GM11168 (cell line): ENCODE measurements at regions not wholly inside any gene's neighbourhood (a gene's known extent, or its start where the extent isn't known, plus 50 kb on each side); places are given as distances from the start of the nearest gene placed in this dataset.
"Not testable (repeated sequence)": the region's sequence is repeated elsewhere in the genome, so short reads cannot be mapped to it uniquely, and the experiment has no call there.

ENCODE experiments used
- in situ Hi-C: fragments of 300-500 bp; cut with MboI; formaldehyde crosslinking; loops from one replicate; pipeline ENCODE4 v1.12.0; 2022; ENCODE audit warnings: low sequenced_read_pairs; ENCODE audit not compliant: unreplicated experiment

DNA sequence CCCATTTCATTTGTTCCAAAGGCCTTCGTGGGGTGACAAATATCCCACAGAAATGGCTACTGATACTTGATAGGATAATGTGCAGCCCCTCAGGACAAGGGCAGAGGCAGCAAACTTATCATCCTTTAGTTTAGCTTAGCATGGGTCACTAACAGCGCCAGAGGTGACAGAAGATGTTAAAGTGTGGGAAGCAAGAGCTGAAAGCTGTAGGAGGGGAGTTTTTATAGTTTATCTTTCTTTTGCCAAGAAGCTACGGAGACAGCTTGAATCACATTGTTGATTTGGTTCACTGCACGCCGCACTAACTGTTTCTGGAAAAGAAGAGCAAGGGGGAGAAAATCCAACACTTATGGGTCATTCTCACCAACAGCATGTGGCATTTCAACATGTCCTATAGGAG lies 773.9 kb upstream of the MMS22L start:
- in situ Hi-C loops: no loop called here

DNA sequence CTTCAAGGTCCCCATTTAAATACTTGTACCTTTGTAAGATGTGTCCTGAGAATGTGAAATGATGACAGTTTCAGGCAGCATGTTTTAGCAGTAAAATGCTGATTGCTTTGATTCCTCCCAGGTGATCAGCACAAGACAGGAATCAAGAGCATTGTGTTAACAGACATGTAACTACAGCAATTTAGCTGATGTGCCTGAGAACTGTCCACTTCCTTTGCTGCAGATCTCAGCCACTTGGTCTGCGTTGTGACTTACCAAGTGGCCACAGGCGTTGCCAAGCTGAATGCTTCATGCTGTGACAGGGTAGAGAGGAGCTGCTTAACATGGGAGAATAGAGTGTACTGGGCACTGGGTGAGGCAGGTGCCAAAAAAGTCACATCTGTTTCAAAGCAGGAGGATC lies 767.0 kb upstream of the POU3F2 start:
- in situ Hi-C loops: no loop called here

DNA sequence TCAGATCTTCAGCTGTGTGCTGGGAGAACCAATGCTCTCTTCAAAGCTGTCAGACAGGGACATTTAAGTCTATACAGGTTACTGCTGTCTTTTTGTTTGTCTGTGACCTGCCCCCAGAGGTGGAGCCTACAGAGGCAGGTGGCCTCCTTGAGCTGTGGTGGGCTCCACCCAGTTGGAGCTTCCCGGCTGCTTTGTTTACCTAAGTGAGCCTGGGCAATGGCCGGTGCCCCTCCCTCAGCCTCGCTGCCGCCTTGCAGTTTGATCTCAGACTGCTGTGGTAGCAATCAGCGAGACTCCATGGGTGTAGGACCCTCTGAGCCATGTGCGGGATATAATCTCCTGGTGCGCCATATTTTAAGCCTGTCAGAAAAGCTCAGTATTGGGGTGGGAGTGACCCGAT lies 745.8 kb upstream of the POU3F2 start:
- in situ Hi-C loops: not testable (repeated sequence)

DNA sequence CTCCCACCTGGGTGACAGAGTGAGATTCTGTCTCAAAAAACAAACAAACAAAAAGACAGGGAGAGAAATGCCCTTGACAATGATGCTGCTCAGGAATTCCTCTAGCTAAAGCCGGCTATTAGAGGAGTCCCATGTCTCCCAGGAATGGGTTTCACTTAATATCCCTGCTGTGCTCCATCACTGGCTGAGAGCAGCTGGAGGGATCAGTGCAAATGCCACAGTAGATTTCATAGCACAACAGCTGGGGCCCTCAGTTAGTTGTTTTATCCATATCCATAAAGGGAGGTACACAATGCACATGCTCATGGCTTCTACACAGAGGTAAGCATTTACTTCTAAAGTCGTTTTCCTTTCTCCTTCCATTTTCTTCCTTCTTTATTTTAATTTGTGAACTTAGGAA lies 742.0 kb upstream of the POU3F2 start:
- in situ Hi-C loops: no loop called here

DNA sequence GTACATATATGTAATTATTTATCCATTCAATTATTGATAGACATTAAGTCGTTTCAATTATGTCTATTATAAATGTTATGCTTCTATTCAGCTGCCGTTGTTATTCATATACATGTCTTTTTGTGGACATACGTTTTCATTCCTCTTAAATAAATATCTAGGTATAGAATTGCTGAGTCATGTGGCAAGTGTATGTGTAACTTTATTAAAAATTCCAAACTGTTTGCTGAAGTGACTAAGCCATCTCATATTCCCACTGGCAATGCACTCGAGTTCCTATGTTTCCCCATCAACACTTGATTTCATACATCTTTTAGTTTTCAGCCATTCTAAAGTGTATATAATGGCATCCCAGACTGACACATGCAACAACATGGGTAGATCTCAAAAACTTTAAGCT lies 739.7 kb upstream of the POU3F2 start:
- in situ Hi-C loops: no loop called here

DNA sequence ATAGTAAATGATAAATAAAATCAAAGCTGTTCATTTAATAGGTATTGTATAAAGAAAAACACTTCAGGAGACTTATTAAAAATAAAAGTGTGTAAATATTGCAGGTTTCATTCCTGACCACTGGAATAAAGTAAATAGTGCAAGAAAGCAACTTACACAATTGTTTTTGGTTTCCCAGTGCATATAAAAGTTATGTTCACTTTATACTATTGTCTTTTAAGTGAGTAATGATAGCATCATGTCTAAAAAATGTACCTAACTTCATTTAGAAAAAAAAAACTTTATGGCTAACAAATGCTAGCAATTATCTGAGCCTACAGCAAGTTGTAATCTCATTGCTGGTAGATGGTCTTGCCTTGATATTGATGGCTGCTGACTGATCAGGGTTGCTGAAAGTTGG lies 726.6 kb upstream of the POU3F2 start:
- in situ Hi-C loops: no loop called here

DNA sequence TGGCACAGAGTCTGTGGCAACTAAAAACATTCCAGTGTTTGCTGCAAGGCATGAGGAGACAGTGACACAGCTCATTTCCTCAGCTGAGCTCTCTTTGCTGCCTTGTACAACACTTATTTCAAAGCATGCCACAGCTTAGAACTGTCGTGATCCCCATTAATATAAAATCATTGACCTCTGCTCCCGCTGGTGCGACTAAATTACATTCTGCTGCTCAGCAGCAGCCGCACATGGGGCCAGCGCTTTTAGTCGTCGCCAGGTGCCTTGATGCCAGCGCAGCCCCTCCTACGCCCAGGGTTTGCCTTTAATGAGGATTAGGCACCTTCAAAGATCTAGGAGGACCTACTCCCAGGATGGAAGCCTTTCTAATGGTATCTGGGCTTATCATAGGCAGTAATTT lies 717.9 kb upstream of the POU3F2 start:
- in situ Hi-C loops: no loop called here

DNA sequence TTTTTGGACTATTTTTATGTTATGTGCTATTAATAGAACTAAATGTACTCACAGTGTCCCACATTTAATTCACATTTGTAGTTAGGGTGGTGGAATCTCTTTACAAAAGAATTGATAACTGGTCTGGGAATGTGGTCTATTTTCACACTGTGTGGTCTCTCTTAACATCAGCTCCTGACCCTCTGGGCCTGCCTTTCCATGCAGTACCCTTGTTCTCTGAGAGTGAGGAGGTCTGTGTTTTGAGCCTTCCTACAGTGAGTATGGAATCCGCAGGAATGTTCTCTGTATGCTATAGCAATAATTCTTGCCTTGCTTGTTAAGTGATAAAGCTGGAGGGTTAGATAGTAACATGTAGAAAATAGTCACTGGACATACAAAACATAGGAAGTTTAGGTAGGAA lies 717.3 kb upstream of the POU3F2 start:
- in situ Hi-C loops: no loop called here

DNA sequence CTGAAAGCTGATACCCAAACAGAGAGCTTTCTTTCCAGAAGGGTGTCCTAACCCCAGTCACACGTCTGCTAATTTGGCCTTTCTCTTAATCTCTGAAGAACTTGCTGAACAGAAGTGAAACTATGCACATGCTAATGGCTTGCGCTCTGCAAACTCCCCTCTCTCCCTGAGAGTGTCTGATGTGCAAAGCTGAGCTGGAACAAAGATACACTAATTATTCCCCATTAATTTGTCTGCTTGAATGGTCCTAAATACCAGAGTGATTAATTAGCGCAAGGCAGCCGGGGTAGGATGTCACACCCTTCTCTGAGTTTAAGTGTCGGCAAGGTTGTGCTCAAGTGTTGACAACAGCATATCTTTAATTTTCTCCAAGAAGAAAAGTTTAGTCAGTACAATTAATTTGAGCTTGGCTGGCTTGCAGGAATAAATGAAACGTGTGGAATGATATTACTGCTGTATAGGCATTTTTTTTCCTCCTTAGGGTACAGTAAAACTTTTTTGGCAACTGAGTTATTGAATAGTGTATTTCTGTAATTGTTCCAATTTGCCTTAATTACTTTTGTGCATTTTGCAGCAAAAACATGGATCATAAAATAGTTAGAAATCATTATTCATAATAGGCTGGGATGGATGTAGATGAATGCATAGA lies 715.9 kb upstream of the POU3F2 start:
- in situ Hi-C loops: no loop called here

DNA sequence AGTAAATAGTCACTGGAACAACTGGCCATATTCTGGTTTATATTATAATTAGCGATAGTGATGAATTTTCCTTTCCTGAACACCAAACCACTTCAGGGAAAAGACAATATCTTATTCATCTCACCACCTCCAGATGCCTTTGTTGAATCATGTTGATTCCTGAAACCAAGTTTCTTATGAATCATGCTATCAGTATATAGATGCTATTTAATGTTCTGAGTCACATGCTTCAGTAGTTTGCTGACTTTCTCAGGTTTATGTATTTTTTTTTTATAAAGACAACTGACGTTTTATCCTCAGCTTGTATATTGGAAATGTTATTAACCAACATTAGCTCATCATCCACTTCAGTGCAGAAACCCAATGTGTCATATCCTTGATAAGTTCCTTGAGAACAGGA lies 710.2 kb upstream of the POU3F2 start:
- in situ Hi-C loops: no loop called here

DNA sequence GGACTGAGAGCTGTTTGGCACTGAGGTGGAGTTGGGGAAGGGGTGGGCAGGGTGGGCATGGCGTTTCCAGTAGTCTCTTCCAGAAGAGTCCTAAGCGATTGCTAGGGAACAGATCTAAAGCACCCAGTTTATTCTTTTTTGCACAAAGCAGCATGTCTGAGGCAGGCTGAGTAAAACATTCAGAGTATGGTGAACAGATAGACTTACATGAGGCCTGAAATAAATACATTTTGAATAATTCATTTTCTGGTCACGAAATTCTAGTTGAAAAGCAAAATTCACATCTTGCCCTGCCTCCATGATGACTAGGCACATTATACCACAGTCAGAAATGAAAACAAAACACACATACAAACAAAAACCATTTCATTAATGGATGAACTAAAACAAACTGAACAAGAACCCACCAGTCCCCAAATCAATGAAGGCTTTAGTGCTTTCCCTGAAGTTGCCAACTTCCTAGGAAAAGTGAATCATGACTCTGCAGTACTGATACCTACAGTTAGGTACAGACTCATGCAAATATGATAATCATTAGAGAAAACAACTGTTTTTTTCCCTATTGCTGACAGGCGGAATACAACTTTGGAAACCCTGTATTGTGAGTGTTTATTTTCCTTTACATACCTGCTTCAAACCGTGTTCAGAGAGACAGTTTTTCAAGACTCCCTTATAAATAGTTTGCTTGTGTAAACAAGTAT lies 702.9 kb upstream of the POU3F2 start:
- in situ Hi-C loops: no loop called here

DNA sequence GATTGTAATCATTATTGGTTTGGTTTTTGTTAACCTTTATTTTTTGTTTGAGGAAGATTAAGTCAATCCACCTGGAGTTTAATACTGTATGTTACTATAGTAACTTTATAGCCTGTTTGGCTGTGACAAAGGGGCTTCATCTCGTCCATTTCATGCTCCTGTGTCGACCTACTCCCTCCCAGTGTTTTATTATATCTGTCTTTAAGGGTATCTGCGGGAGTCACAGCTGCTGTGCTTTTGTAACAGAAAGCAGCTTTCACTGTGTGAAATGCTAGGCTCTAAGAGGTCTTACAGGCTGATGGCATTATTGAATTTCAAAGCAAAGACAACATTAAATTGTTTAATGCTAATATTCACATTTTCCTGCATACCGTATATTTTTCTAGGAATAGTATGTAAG lies 698.0 kb upstream of the POU3F2 start:
- in situ Hi-C loops: no loop called here

DNA sequence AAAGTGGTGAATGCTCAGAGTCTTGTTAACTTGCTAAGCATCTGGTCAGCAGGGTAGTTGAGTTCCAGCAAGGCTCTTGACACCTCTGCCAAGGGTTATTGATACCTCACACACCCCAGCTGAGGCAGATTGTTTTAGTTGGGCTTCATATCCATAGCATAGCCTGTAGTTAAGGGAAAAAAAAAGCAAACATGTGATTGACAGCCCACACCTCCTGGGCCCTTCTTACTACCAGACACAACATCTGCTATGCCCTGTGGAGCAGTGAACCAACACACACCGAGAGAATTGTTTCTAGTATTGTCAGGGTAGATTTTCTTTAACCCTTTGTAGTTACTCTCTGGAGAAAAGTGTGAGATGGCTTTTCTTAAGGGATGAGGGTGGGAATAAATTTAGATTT lies 697.0 kb upstream of the POU3F2 start:
- in situ Hi-C loops: no loop called here

DNA sequence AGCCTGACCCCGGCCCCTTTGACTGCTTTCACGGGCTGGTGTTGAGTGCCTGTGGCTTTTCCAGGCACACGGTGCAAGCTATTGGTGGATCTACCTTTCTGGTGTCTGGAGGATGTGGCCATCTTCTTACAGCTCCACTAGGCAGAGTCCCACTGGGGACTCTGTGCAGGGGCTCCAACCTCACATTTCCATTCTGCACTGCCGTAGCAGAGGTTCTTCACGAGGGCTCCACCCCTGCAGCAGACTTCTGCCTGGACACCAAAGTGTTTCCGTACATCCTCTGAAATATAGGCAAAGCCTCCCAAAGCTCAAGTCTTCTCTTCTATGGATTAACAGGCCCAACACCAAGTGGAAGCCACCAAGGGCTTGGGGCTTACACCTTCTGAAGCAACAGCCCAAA lies 691.5 kb upstream of the POU3F2 start:
- in situ Hi-C loops: no loop called here

DNA sequence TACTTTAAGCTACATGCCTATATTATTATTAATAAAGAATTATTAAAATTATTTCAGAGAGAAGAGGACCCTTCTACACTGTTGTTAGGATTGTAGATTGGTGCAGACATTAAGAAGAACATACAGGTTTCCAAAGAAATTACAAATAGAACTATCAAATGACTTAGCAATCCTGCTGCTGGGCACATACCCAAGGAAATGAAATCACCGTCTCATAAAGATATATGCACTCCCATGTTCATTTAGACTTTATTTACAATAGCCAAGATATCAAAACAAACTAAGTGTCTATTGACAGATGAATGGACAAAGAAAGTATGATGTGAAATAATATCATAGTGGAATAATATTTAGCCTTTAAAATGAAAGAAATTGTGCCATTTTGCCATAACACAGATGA lies 687.7 kb upstream of the POU3F2 start:
- in situ Hi-C loops: no loop called here

DNA sequence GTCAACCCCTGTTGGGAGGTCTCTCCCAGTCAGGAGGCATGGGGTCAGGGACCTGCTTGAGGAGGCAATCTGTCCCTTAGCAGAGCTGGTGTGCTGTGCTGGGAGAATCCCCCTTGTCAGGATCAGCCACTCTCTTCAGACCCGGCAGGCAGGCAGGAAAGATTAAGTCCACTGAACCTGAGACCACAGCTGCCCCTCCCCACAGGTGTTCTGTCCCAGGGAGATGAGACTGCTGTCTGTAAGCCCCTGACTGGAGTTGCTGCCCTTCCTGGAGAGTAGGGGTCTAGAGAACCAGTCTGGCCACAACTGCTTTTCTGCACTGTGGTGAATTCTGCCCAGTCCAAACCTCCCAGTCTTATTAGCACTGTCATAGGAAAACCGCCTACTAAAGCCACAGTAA lies 677.8 kb upstream of the POU3F2 start:
- in situ Hi-C loops: no loop called here

DNA sequence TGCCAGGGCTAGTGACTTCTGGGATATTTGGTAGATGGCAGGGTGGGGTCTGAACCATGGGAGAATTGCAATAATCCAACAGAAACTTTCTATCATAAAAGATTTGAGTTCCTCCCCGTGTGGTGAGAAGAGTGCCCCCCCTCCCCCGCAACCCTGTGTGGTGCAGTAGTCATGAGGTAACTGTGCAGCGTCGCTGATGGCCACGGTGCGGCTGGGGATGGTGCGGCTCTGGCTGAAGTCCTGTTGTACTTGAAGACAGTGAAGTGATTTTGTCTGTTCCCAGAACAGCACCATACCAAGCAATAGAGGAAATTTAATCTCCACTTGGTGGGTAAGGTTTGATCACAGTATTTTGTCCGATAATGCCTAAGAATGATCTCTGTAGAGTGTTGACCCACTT lies 654.8 kb upstream of the POU3F2 start:
- in situ Hi-C loops: no loop called here

DNA sequence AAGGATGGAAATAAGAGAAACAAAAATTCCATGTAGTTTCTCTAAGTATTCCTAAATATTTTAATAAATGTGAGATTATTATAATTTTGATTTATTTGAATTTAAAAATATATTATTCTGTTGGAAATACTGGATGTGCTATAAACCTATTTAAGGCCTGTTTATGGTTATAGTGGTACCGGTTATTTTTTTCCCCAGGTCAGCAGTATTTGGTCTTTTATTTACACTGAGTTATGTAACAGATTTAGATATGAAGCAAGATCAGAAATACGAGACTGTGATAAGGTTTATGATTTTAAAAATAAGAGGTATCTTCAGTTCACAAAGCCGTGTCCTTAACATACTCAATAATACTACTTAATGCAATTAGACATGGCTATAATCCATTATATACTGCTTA lies 634.3 kb upstream of the POU3F2 start:
- in situ Hi-C loops: no loop called here

DNA sequence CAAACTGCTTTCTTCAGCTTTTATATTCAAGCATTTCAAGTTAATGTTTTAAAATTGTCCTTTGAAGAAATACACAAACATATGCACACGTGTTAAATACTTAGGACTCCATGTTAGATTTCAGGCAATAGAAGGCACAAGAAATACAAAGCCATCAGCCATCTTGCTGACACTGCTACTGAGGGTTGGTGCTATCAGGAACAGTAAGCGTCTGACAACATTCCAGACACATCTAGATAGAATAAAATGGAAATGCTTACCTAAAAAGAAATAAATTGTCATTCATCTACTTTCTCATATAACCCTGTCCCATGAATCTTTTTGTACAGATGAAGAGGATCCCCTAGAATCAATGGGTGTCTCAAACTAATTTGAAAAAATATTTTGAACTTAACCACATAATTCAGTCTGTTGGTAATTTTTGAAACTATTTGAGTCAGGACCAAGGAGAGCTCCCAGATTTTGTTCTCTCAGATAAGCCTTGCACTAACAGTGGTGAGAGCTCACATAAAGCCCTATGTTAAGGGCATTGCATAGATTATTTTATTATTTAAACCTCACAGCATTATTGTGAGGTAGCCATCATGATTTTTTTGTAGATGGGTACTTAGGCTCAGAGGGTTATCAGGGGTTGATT lies 631.1 kb upstream of the POU3F2 start:
- in situ Hi-C loops: no loop called here

DNA sequence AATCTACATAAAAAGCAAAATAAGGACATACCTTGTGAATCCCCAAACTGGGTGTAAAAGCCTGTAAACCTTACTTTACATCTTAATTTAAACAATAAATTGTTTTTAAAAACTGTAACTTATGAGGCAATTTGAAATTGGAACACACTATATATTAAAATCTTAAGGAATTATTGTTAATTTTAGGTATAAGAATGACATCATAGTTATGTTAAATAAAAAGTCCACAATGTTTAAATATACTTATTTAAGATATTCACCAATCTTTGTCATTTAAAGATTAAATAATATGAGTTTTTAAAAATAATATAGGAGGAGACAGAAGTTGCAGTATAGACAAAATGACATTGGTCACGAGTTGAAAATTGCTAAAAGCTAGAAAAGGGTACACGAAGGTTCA lies 621.9 kb upstream of the POU3F2 start:
- in situ Hi-C loops: no loop called here

DNA sequence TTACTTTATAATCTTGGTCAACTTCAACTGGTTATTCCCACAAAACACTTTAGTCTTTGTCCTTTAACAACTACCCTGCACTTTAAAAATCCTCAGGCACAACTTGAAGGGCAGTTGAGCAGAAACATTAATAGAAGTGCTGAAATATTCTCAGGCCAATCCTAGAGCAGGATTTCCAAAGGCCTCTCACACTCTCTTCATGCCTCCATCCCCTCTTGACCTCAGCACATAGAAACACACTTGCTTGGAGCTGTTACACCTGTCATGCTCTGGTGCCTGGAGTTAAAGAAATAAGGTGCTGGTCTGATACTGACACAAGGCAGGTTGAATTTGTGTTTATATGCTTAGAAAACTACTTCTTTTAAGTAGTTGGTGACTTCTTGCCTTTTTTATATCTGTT lies 618.8 kb upstream of the POU3F2 start:
- in situ Hi-C loops: no loop called here

DNA sequence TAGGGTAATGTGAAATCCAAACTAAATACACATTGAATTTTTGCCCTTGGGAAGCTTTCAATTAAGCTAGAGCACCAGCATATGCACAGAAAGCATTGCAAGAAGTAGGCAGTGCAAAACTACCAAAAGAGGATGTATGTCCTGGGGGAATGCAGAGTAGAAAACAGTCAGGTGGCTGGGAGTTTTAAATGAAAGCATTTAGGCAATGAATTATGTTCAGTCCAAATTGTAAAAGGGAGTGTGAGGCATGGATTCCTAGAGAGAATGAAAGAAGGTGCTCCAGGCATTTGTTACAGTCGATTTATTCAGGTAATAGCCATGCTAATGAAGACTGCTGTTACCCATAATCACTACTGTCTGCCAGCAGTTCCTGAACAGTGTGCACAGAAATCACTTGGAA lies 604.1 kb upstream of the POU3F2 start:
- in situ Hi-C loops: no loop called here
